ENCODE measurements at regions not wholly inside any gene's neighbourhood (a gene's known extent, or its start where the extent isn't known, plus 50 kb on each side); places are given as distances from the start of the nearest gene placed in this dataset.

GRCh38 chr15:47414207-47414606 lies 303.1 kb upstream of the SEMA6D start:
- in situ Hi-C loops (cut with HindIII; ENCODE audit: low sequenced_read_pairs): no loop called here

- in situ Hi-C loops (cut with HindIII; ENCODE audit: low sequenced_read_pairs): no loop called here
Measured at GRCh38 chr15:47415539-47415971, 301.8 kb upstream of the SEMA6D start.

GRCh38 chr15:47422881-47423665 lies 294.2 kb upstream of the SEMA6D start:
- in situ Hi-C loops (cut with HindIII; ENCODE audit: low sequenced_read_pairs): no loop called here

- in situ Hi-C loops (cut with HindIII; ENCODE audit: low sequenced_read_pairs): no loop called here
Measured at GRCh38 chr15:47427463-47427862, 289.8 kb upstream of the SEMA6D start.

GRCh38 chr15:47429376-47429775 lies 287.9 kb upstream of the SEMA6D start:
- in situ Hi-C loops (cut with HindIII; ENCODE audit: low sequenced_read_pairs): no loop called here

GRCh38 chr15:47431501-47431900 lies 285.8 kb upstream of the SEMA6D start:
- in situ Hi-C loops (cut with HindIII; ENCODE audit: low sequenced_read_pairs): no loop called here

GRCh38 chr15:47432826-47433225 lies 284.5 kb upstream of the SEMA6D start:
- in situ Hi-C loops (cut with HindIII; ENCODE audit: low sequenced_read_pairs): no loop called here

GRCh38 chr15:47434596-47434995 lies 282.7 kb upstream of the SEMA6D start:
- in situ Hi-C loops (cut with HindIII; ENCODE audit: low sequenced_read_pairs): no loop called here

GRCh38 chr15:47437491-47437890 lies 279.8 kb upstream of the SEMA6D start:
- in situ Hi-C loops (cut with HindIII; ENCODE audit: low sequenced_read_pairs): no loop called here

- in situ Hi-C loops (cut with HindIII; ENCODE audit: low sequenced_read_pairs): no loop called here
Measured at GRCh38 chr15:47439146-47440111, 277.9 kb upstream of the SEMA6D start.

GRCh38 chr15:47442371-47442770 lies 274.9 kb upstream of the SEMA6D start:
- in situ Hi-C loops (cut with HindIII; ENCODE audit: low sequenced_read_pairs): no loop called here

GRCh38 chr15:47443839-47444238 lies 273.5 kb upstream of the SEMA6D start:
- in situ Hi-C loops (cut with HindIII; ENCODE audit: low sequenced_read_pairs): no loop called here

- in situ Hi-C loops (cut with HindIII; ENCODE audit: low sequenced_read_pairs): no loop called here
Measured at GRCh38 chr15:47445723-47446392, 271.4 kb upstream of the SEMA6D start.

- in situ Hi-C loops (cut with HindIII; ENCODE audit: low sequenced_read_pairs): loop anchor here (25.0 kb wide), 1 partner anchor 101 kb away; no protein-coding TSS in a partner anchor
Measured at GRCh38 chr15:47460795-47461573, 256.3 kb upstream of the SEMA6D start.

- in situ Hi-C loops (cut with HindIII; ENCODE audit: low sequenced_read_pairs): loop anchor here (25.0 kb wide), 1 partner anchor 101 kb away; no protein-coding TSS in a partner anchor
Measured at GRCh38 chr15:47461652-47462141, 255.6 kb upstream of the SEMA6D start.

GRCh38 chr15:47466357-47466756 lies 250.9 kb upstream of the SEMA6D start:
- in situ Hi-C loops (cut with HindIII; ENCODE audit: low sequenced_read_pairs): loop anchor here (25.0 kb wide), 1 partner anchor 96 kb away; no protein-coding TSS in a partner anchor

- in situ Hi-C loops (cut with HindIII; ENCODE audit: low sequenced_read_pairs): loop anchor here (25.0 kb wide), 1 partner anchor 91 kb away; no protein-coding TSS in a partner anchor
Measured at GRCh38 chr15:47470983-47471382, 246.3 kb upstream of the SEMA6D start.

GRCh38 chr15:47473106-47473725 lies 244.1 kb upstream of the SEMA6D start:
- in situ Hi-C loops (cut with HindIII; ENCODE audit: low sequenced_read_pairs): loop anchor here (25.0 kb wide), 1 partner anchor 89 kb away; no protein-coding TSS in a partner anchor

GRCh38 chr15:47473832-47474231 lies 243.5 kb upstream of the SEMA6D start:
- in situ Hi-C loops (cut with HindIII; ENCODE audit: low sequenced_read_pairs): loop anchor here (25.0 kb wide), 1 partner anchor 88 kb away; no protein-coding TSS in a partner anchor

All from DLD1 (cell line).